ENCODE measurements at regions not wholly inside any gene's neighbourhood (a gene's known extent, or its start where the extent isn't known, plus 50 kb on each side); places are given as distances from the start of the nearest gene placed in this dataset.
A peak's percentile ranks its signal among the peaks of the same experiment; 100 is the strongest.

DNA sequence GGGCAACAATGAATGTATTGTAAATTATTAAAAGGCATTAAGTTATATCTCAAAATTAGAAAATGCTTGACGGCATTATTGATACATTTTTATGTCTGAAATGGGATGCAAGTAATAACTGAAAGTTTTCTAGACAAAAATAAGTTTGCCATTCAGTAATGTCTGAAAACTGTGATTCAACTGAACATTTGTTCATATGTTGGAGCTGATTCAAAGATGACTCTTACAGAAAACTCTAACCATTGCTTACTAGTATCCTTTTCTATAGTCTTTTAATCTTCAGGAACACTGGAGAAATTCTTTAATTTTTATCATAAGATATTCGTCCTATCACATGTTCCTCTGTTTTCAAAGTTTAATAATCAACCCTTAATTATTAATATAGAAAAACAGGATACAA lies 71.1 kb upstream of the TFEC start:
- Mint-ChIP-seq H3K4me1 (ENCODE audit: unreplicated experiment) (no peaks in the 10 kb centered on the region), H3K36me3 (ENCODE audit: unreplicated experiment) (no peaks in the 10 kb centered on the region), H3K9me3 (ENCODE audit: unreplicated experiment) (no peaks in the 10 kb centered on the region), H3K27me3 (ENCODE audit: unreplicated experiment) (no peaks in the 10 kb centered on the region), H3K4me3 (ENCODE audit: unreplicated experiment) (no peak overlapping the region), H3K27ac (ENCODE audit: unreplicated experiment) (no peak overlapping the region)
- TF ChIP-seq, protein P1, sequence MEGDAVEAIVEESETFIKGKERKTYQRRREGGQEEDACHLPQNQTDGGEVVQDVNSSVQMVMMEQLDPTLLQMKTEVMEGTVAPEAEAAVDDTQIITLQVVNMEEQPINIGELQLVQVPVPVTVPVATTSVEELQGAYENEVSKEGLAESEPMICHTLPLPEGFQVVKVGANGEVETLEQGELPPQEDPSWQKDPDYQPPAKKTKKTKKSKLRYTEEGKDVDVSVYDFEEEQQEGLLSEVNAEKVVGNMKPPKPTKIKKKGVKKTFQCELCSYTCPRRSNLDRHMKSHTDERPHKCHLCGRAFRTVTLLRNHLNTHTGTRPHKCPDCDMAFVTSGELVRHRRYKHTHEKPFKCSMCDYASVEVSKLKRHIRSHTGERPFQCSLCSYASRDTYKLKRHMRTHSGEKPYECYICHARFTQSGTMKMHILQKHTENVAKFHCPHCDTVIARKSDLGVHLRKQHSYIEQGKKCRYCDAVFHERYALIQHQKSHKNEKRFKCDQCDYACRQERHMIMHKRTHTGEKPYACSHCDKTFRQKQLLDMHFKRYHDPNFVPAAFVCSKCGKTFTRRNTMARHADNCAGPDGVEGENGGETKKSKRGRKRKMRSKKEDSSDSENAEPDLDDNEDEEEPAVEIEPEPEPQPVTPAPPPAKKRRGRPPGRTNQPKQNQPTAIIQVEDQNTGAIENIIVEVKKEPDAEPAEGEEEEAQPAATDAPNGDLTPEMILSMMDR (IDR thresholded peaks at IDR 0.05): no peak
- DNase-seq (ENCODE audit: extremely low spot score, unreplicated experiment): no peak

DNA sequence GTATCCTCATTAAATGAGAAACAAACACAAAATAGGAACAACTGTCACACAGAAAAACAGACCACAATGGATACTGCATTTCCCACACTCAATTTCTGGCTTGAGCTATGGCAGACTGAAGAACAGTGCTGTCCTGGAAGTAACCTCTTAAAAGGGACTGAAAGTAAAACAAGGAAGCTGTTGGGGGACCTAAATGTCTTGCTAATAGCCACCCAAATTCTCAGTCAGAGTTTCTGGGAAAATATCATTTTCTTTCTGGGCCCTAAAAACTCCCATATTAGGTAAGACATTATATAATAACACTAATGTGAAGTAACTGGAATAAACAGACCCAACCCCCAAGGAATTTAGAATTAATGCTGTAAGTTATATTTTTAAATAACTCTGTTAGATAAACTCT lies 80.9 kb upstream of the TFEC start:
- Mint-ChIP-seq H3K27me3 (ENCODE audit: unreplicated experiment) (no peaks in the 10 kb centered on the region), H3K36me3 (ENCODE audit: unreplicated experiment) (peaks cover 2% of the 10 kb centered on the region), H3K4me3 (ENCODE audit: unreplicated experiment) (no peak overlapping the region), H3K27ac (ENCODE audit: unreplicated experiment) (no peak overlapping the region), H3K4me1 (ENCODE audit: unreplicated experiment) (no peaks in the 10 kb centered on the region), H3K9me3 (ENCODE audit: unreplicated experiment) (peaks cover 12% of the 10 kb centered on the region)
- no peak for DNase-seq (ENCODE audit: extremely low spot score, unreplicated experiment)
- TF ChIP-seq, protein P1 (IDR thresholded peaks at IDR 0.05): no peak

DNA sequence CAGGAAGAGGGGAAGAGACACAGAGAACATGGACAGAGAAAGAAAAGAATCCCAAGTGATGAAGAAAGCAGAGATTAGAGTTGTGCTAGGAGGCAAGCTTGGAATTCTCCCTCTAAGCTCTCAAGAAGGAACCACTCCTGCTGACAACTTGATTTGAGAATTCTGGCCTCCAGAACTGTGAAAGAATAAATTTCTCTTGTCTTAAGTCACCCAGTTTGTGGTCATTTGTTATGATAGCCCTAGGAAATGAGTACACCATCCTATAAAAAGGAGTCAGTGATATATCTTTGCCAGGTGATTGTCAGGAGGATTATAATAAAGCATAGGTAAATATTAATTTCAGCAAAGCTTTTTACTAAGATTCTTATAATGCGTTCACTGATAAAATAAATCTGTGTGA lies 82.7 kb upstream of the TFEC start:
- TF ChIP-seq, protein P1 (IDR thresholded peaks at IDR 0.05): no peak
- Mint-ChIP-seq H3K4me3 (ENCODE audit: unreplicated experiment) (no peak overlapping the region), H3K27me3 (ENCODE audit: unreplicated experiment) (no peaks in the 10 kb centered on the region), H3K9me3 (ENCODE audit: unreplicated experiment) (peaks cover 12% of the 10 kb centered on the region), H3K27ac (ENCODE audit: unreplicated experiment) (no peak overlapping the region), H3K36me3 (ENCODE audit: unreplicated experiment) (peaks cover 2% of the 10 kb centered on the region), H3K4me1 (ENCODE audit: unreplicated experiment) (peaks cover 3% of the 10 kb centered on the region)
- DNase-seq (ENCODE audit: extremely low spot score, unreplicated experiment): no peak

DNA sequence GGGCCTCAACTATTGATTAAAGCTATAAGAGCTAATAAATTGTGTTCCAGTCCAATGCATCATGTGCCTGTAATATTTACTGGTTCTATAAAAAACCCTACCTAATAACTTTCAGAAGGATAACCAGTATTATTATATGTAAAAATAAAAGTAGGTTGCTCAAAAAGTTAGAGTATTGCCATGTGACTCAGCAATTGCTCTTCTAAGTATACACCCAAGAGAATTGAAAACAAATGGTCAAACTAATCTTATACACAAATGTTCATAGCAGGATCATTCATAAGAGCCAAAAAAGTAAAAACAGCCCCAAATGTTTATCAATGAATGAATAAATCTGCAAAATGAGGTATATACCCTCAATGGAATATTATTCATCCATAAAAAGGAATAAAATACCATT lies 89.5 kb upstream of the TES start:
- H3K9me3 Mint-ChIP-seq (ENCODE audit: unreplicated experiment): no peaks in the 10 kb centered on the region
- DNase-seq (ENCODE audit: extremely low spot score, unreplicated experiment): no peak
- H3K27ac Mint-ChIP-seq (ENCODE audit: unreplicated experiment): no peak overlapping the region
- peaks cover 7% of the 10 kb centered on the region for H3K4me1 Mint-ChIP-seq (ENCODE audit: unreplicated experiment)
- TF ChIP-seq, protein P1 (IDR thresholded peaks at IDR 0.05): no peak
- H3K36me3 Mint-ChIP-seq (ENCODE audit: unreplicated experiment): no peaks in the 10 kb centered on the region
- H3K4me3 Mint-ChIP-seq (ENCODE audit: unreplicated experiment): no peak overlapping the region
- peaks cover 16% of the 10 kb centered on the region for H3K27me3 Mint-ChIP-seq (ENCODE audit: unreplicated experiment)

DNA sequence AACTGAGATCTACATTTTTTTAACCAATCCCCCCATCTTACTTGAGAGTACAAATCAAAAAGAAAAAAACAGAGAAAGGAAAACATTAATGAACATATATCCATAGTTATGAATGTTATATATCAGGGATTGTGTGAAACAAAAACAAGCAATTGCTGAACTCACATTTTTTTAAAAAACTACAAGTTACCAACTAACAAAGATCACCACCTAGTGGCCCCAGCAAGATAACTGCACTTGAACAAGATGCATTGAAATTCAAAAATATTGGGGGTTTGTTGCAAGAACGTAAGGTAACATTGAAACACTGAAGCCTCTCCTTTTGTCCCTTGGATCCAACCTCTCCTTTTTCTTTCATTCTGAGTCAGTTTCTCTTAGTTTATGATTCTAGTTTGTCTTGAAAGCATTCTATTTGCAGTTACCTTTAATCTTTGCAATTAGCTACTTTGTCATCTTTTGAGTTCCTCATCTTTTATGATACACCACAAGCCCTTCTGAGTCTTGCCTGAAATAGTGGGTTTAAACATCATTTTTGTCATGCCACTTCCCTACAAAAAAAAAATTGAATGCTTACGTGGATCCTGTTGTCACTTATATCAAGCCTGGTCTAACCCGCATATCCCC lies 87.3 kb upstream of the TES start:
- Mint-ChIP-seq H3K36me3 (ENCODE audit: unreplicated experiment) (peaks cover 6% of the 10 kb centered on the region), H3K27ac (ENCODE audit: unreplicated experiment) (no peak overlapping the region), H3K27me3 (ENCODE audit: unreplicated experiment) (peaks cover 16% of the 10 kb centered on the region), H3K4me3 (ENCODE audit: unreplicated experiment) (no peak overlapping the region), H3K9me3 (ENCODE audit: unreplicated experiment) (peaks cover 5% of the 10 kb centered on the region), H3K4me1 (ENCODE audit: unreplicated experiment) (peaks cover 3% of the 10 kb centered on the region)
- DNase-seq (ENCODE audit: extremely low spot score, unreplicated experiment): no peak
- TF ChIP-seq, protein P1 (IDR thresholded peaks at IDR 0.05): peak; percentile 80
